ENCODE measurements at regions not wholly inside any gene's neighbourhood (a gene's known extent, or its start where the extent isn't known, plus 50 kb on each side); places are given as distances from the start of the nearest gene placed in this dataset.

DNA sequence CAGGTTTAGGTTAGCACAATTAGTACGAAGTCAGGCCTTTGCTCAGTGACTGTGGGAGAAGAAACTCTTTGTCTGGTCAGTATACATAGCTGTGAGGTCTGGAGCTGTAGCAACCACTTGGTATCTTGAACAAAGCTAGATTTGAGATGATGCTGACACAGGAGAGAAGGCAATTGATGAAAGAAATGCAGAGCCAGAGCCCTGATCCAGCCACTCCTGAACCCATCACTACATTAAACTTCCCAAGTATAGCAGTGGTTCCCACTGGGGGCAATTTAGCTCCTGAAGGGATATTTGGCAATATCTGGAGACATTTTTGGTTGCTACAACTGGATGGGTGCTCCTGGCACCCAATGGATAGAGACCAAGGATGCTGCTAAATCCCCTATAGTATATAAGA, 143.9 kb upstream of the SPRED2 start:
- no peaks in the 10 kb centered on the region for H3K36me3 ChIP-seq (ENCODE audit: control insufficient read depth in 2 of 4, insufficient read depth in 4 of 4, low read length in 3 of 4)
- no peaks in the 10 kb centered on the region for H3K27me3 ChIP-seq (replicated peaks in 1 of 4; ENCODE audit: control insufficient read depth in 3 of 4, extremely low read depth in 1 of 4, insufficient read depth in 3 of 4, low read length in 3 of 4)
- 100% methylated on average over 1 of the region's 1 CpG; no CpG with 5 or more reads in 1 of the 2 experiments for WGBS, 2 experiments (ENCODE audit: extremely low coverage in 1 of 2, insufficient coverage in 1 of 2, insufficient read length in 1 of 2, insufficient replicate concordance in 2 of 2, low coverage in 1 of 2, low lambda C conversion rate in 2 of 2, missing lambda C conversion rate in 1 of 2)
- H3K9me3 ChIP-seq (ENCODE audit: insufficient read depth in 2 of 2, low read depth in 1 of 2, low read length in 1 of 2): no peaks in the 10 kb centered on the region
- no peak overlapping the region for H4K91ac ChIP-seq (replicated peaks; ENCODE audit: insufficient read length, low read length)
- no peaks in the 10 kb centered on the region for H4K20me1 ChIP-seq (replicated peaks in 1 of 2; ENCODE audit: control insufficient read depth in 1 of 2, insufficient read depth in 2 of 2, low read length in 2 of 2)
- no peak overlapping the region for H3K56ac ChIP-seq (replicated peaks; ENCODE audit: insufficient read length, low read depth, low read length)
- no peaks in the 10 kb centered on the region for H3K23me2 ChIP-seq (ENCODE audit: low read depth, low read length)
- no peak for DNase-seq (ENCODE audit: low read depth in 1 of 2, low spot score in 2 of 2)
- POLR2A ChIA-PET (ENCODE audit: partially characterized antibody): interaction anchor here (0.7 kb wide), 1 partner anchor 559 kb away, joined by 5 read pairs; no protein-coding TSS in a partner anchor
- H3K79me2 ChIP-seq (ENCODE audit: control insufficient read depth in 1 of 2, insufficient read depth in 2 of 2, low read length in 2 of 2): no peaks in the 10 kb centered on the region
- H2AFZ ChIP-seq (ENCODE audit: low read length): no peak overlapping the region
- H2BK15ac ChIP-seq (ENCODE audit: low read length): no peak overlapping the region
- CTCF ChIA-PET (ENCODE audit: partially characterized antibody): interaction anchor here (0.6 kb wide), 1 partner anchor 397 kb away, joined by 3 read pairs; no protein-coding TSS in a partner anchor
- H3K4me3 ChIP-seq (ENCODE audit: extremely low read depth in 1 of 4, insufficient read depth in 2 of 4, low read depth in 3 of 4, low read length in 4 of 4): no peak overlapping the region
- H3K27ac ChIP-seq (ENCODE audit: low read depth, low read length): no peak overlapping the region
- no peak overlapping the region for H2BK120ac ChIP-seq (replicated peaks; ENCODE audit: low read depth, low read length)
- no peak overlapping the region for H3K4ac ChIP-seq (replicated peaks; ENCODE audit: insufficient read length, low read depth, low read length)
- H3K23ac ChIP-seq (ENCODE audit: insufficient read length): no peak overlapping the region
- H3K18ac ChIP-seq (ENCODE audit: extremely low read depth, low read length): no peak overlapping the region
- H4K8ac ChIP-seq (ENCODE audit: extremely low read depth, insufficient read depth, low read length): no peak overlapping the region
- no peak overlapping the region for H3K9ac ChIP-seq (replicated peaks in 1 of 4; ENCODE audit: extremely low read depth in 1 of 4, low read depth in 3 of 4, low read length in 3 of 4)
- no peaks in the 10 kb centered on the region for H3K79me1 ChIP-seq (ENCODE audit: low read depth, low read length)
- H2AK5ac ChIP-seq (ENCODE audit: low read depth, low read length): no peak overlapping the region
- no peak for FAIRE-seq
- H2BK20ac ChIP-seq (ENCODE audit: low read length): no peak overlapping the region
- no peak overlapping the region for H3K4me2 ChIP-seq (ENCODE audit: insufficient read depth in 1 of 2, low read depth in 2 of 2, low read length in 2 of 2)
- no peak overlapping the region for H4K5ac ChIP-seq (ENCODE audit: insufficient read length, low read depth, low read length)
- peaks cover 0 to 7% (median 5%) of the 10 kb centered on the region in 4 experiments; a peak in 3 of 7 replicates for H3K4me1 ChIP-seq (replicated peaks in 1 of 4; ENCODE audit: control insufficient read depth in 3 of 4, insufficient read depth in 4 of 4, low read length in 3 of 4)
- no peak overlapping the region for H2BK12ac ChIP-seq (ENCODE audit: low read depth, low read length)
- no peak overlapping the region for H2BK5ac ChIP-seq (ENCODE audit: low read depth, low read length)
- H3K14ac ChIP-seq (ENCODE audit: insufficient read length): no peak overlapping the region
- TF ChIP-seq FOSL1 (IDR thresholded peaks at IDR 0.05; ENCODE audit: insufficient read depth, low read depth, low read length) (no peak), SP2 (IDR thresholded peaks at IDR 0.05; ENCODE audit: low read length) (no peak), HDAC2 (IDR thresholded peaks at IDR 0.05; ENCODE audit: borderline replicate concordance in 1 of 2, low read depth in 2 of 2, low read length in 2 of 2) (no peak), JUND (IDR thresholded peaks at IDR 0.05; ENCODE audit: low read length) (no peak), TEAD4 (IDR thresholded peaks at IDR 0.05; ENCODE audit: low read depth, low read length) (no peak), POLR2A (IDR thresholded peaks at IDR 0.05; ENCODE audit: control extremely low read depth in 1 of 2, low read depth in 2 of 2, low read length in 2 of 2) (no peak), BCL11A (IDR thresholded peaks at IDR 0.05; ENCODE audit: low read depth in 2 of 2, low read length in 2 of 2) (no peak), NANOG (IDR thresholded peaks at IDR 0.05; ENCODE audit: insufficient read depth, low read depth, low read length, poor library complexity, severe bottlenecking) (no peak), TCF12 (IDR thresholded peaks at IDR 0.05; ENCODE audit: low read depth, low read length) (no peak), MAFK (IDR thresholded peaks at IDR 0.05; ENCODE audit: low read depth, low read length) (no peak), EZH2 (IDR thresholded peaks at IDR 0.05; ENCODE audit: low read depth, low read length, severe bottlenecking) (no peak), EGR1 (IDR thresholded peaks at IDR 0.05; ENCODE audit: borderline replicate concordance, low read depth, low read length) (no peak), ASH2L (IDR thresholded peaks at IDR 0.05; ENCODE audit: low read length) (no peak), TBP (IDR thresholded peaks at IDR 0.05; ENCODE audit: low read depth, low read length) (no peak)
- TF ChIP-seq, protein P1, sequence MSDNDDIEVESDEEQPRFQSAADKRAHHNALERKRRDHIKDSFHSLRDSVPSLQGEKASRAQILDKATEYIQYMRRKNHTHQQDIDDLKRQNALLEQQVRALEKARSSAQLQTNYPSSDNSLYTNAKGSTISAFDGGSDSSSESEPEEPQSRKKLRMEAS (IDR thresholded peaks at IDR 0.05): no peak
